ENCODE measurements at regions not wholly inside any gene's neighbourhood (a gene's known extent, or its start where the extent isn't known, plus 50 kb on each side); places are given as distances from the start of the nearest gene placed in this dataset.

DNA sequence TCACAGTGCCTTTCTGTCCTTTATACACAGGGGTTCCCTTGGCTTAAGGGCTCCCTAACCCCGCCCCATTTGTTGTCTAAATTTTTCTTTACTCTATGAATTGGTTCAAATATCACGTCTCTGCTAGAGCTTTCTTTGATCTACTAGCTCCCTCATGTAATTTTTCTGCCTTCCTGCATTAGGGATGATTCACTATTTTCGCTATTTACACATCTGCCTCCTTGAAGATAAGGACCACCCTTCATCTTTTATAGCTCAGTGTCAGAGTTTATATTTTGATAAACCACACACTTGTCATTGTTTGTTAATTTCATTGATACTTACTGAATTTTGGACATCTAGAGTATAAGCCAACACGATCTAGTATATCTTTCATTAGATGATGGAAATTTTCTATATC lies 169.2 kb downstream of the LPIN1 start:
- DNase-seq = no peak
- no peaks in the 10 kb centered on the region for H3K27me3 ChIP-seq
- H3K9me3 ChIP-seq = no peaks in the 10 kb centered on the region
- TF ChIP-seq, protein P1, sequence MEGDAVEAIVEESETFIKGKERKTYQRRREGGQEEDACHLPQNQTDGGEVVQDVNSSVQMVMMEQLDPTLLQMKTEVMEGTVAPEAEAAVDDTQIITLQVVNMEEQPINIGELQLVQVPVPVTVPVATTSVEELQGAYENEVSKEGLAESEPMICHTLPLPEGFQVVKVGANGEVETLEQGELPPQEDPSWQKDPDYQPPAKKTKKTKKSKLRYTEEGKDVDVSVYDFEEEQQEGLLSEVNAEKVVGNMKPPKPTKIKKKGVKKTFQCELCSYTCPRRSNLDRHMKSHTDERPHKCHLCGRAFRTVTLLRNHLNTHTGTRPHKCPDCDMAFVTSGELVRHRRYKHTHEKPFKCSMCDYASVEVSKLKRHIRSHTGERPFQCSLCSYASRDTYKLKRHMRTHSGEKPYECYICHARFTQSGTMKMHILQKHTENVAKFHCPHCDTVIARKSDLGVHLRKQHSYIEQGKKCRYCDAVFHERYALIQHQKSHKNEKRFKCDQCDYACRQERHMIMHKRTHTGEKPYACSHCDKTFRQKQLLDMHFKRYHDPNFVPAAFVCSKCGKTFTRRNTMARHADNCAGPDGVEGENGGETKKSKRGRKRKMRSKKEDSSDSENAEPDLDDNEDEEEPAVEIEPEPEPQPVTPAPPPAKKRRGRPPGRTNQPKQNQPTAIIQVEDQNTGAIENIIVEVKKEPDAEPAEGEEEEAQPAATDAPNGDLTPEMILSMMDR (IDR thresholded peaks at IDR 0.05; ENCODE audit: low read depth, low read length) = no peak
- no peak overlapping the region for H3K4me3 ChIP-seq (ENCODE audit: low read depth, low read length)
- no peaks in the 10 kb centered on the region for H3K36me3 ChIP-seq
- no peaks in the 10 kb centered on the region for H3K4me1 ChIP-seq

DNA sequence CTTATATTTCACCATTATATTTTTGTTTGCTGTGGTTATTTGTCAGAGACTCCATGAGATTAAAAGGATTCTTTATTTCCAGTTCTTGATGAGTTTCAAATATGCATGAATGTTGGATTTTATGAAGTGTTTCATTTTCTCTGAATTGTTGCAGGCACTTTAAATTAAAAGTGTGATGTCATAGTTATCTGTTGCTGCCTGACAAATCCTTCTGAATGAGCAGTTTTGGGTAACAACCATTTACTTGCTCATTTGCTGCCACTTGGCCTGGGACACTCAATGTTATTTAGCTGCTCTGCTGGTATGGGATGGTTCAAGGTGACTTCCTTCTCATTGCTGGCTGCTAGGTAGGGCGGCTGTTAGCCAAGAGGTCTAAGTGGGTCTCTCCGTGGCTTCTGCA lies 173.5 kb downstream of the LPIN1 start:
- no peak for DNase-seq
- Histone ChIP-seq H3K9me3 (no peaks in the 10 kb centered on the region), H3K36me3 (no peaks in the 10 kb centered on the region), H3K4me3 (ENCODE audit: low read depth, low read length) (no peak overlapping the region), H3K4me1 (no peaks in the 10 kb centered on the region), H3K27me3 (no peaks in the 10 kb centered on the region)
- TF ChIP-seq, protein P1 (IDR thresholded peaks at IDR 0.05; ENCODE audit: low read depth, low read length) = no peak

DNA sequence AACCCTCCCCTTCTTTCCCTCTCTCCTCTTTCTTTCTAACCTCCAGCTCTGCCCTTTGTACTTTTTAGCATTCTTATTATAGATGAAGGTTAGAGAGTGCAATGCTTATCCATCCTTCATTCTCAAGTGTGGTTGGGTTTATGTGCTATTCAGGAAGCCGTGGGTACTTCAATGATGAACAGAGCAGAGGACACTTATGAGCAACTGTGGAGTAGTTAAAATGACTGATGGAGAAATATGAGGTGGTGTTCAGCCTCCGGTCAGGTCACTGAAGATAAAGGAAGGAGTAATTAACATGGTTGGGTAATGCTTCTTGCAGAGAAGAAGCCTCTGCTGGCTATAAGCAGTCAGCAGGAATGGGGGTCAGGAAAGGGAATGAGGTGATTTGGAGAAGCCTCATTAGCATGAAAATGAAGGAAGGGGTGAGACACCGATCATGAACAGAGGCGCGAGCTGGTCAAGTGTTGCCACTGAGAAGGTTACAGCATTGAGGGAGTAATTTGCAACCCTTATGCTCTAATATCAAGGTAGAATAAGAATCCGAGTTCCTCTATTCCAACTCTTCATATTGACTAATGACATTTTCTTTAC lies 174.7 kb downstream of the LPIN1 start:
- H3K36me3 ChIP-seq = no peaks in the 10 kb centered on the region
- no peak for DNase-seq

DNA sequence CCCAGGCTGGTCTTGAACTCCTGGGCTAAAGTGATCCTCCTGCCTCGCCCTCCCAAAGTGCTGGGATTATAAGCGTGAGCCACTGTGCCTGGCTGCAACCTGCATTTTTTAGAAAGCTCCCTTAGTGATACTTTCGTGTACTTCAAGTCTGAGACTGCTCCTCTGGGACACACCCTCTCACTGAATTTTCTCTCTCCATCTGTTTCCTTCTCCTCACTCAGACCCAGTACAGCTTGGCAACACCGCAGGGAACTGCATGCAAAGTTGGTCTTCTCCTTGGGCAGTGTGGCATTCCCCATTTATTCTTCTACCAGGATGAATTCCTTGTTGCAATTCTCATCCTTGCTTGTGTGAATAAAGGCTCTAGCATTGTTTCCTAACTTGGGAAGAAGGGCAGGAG lies 175.9 kb downstream of the LPIN1 start:
- no peaks in the 10 kb centered on the region for H3K4me1 ChIP-seq
- H3K4me3 ChIP-seq (ENCODE audit: low read depth, low read length) = no peak overlapping the region
- TF ChIP-seq, protein P1 (IDR thresholded peaks at IDR 0.05; ENCODE audit: low read depth, low read length) = no peak
- no peaks in the 10 kb centered on the region for H3K36me3 ChIP-seq
- no peaks in the 10 kb centered on the region for H3K27me3 ChIP-seq
- no peak for DNase-seq
- no peaks in the 10 kb centered on the region for H3K9me3 ChIP-seq

More for the DNA sequence above, 174.7 kb downstream of the LPIN1 start:
- H3K27me3 ChIP-seq = no peaks in the 10 kb centered on the region
- TF ChIP-seq, protein P1 (IDR thresholded peaks at IDR 0.05; ENCODE audit: low read depth, low read length) = no peak
- no peak overlapping the region for H3K4me3 ChIP-seq (ENCODE audit: low read depth, low read length)
- no peaks in the 10 kb centered on the region for H3K9me3 ChIP-seq
- H3K4me1 ChIP-seq = no peaks in the 10 kb centered on the region

DNA sequence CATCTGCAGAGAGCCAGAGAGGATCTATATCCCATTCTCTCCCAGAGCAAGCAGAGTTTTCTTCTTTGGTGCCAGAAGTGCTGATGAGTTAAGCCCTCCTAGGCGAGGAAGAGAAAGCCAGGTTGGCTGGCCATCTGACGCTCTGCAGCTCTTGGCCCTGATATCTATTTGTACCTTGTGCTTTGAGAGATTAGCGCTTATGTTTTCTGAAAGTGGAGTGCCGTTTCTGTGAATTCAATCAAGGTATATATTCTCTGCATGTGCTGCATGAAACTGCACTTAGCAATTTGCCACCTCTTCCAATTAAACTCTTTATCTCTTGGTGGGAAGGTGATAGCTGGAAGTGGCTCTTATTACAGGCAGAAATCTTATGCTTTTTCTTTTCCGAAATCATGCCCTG lies 177.5 kb downstream of the LPIN1 start:
- no peaks in the 10 kb centered on the region for H3K4me1 ChIP-seq
- no peaks in the 10 kb centered on the region for H3K9me3 ChIP-seq
- no peak overlapping the region for H3K4me3 ChIP-seq (ENCODE audit: low read depth, low read length)
- no peaks in the 10 kb centered on the region for H3K27me3 ChIP-seq
- no peaks in the 10 kb centered on the region for H3K36me3 ChIP-seq
- no peak for DNase-seq
- TF ChIP-seq, protein P1 (IDR thresholded peaks at IDR 0.05; ENCODE audit: low read depth, low read length) = no peak

DNA sequence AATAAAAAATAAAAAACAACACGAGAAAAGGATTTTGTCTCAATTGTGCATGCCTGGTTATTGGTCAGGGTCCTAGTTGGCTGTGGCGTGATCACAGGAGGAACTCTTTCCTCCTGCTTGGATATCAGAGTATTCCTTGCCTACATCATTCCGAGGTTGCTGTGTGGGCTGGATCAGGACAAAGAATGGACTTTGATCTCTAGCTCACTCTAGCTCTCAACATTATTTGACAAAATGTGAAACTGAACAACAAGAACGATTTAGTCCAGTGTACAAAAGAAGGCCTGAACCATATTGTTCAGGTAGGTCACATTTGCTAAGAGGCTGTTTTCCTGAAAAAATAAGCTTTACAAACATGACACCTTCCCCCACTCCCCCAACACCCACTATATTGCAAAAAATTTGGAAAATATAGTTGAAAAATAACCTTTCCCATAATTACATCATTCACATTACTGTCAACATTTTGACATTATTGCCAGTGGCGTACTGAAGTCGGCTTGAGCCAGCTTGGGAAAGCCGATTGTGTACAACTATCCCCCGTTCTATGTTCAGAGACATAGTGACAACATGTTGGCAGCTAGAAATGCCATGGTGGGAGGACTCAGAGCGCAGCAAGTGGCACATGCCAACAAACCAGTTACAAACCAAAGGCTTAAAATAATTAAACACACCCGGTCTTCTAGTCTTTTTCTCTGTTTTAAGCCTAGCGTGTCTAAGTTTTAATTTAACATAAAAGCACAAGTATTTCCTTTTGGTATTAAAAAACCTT lies 179.0 kb downstream of the LPIN1 start:
- DNase-seq = no peak
- Histone ChIP-seq H3K36me3 (no peaks in the 10 kb centered on the region), H3K4me1 (peaks cover 7% of the 10 kb centered on the region), H3K27me3 (no peaks in the 10 kb centered on the region), H3K9me3 (no peaks in the 10 kb centered on the region), H3K4me3 (ENCODE audit: low read depth, low read length) (no peak overlapping the region)
- TF ChIP-seq, protein P1 (IDR thresholded peaks at IDR 0.05; ENCODE audit: low read depth, low read length) = no peak

Measured in BE2C (cell line).